Lower lobe of right lung (tissue), 2 donors: ENCODE measurements at regions not wholly inside any gene's neighbourhood (a gene's known extent, or its start where the extent isn't known, plus 50 kb on each side); places are given as distances from the start of the nearest gene placed in this dataset.
"Not testable (repeated sequence)": the region's sequence is repeated elsewhere in the genome, so short reads cannot be mapped to it uniquely, and the experiment has no call there.

Experiments
- ATAC-seq, 2 donors: fragments of 200-7000 bp; cut with Tn5 transposase; one replicate each; pipeline ENCODE4 v1.9.1; 2020 to 2022; ENCODE audit warnings: mild to moderate bottlenecking in 2 of 2, moderate library complexity in 2 of 2
- DNase-seq: peaks from one replicate; pipeline ENCODE4 v3.0.0-alpha.2; 2020
- H3K27ac ChIP-seq: fragments of 200-600 bp; one replicate; pipeline ENCODE4 v1.8.0; 2022
- H3K27me3 ChIP-seq: fragments of 200-600 bp; one replicate; pipeline ENCODE4 v1.8.0; 2022; ENCODE audit warnings: low read depth
- H3K36me3 ChIP-seq: fragments of 200-600 bp; one replicate; pipeline ENCODE4 v1.8.0; 2022; ENCODE audit warnings: mild to moderate bottlenecking
- H3K4me1 ChIP-seq: fragments of 200-600 bp; one replicate; pipeline ENCODE4 v1.8.0; 2022
- H3K4me3 ChIP-seq: fragments of 200-600 bp; one replicate; pipeline ENCODE4 v1.8.0; 2022; ENCODE audit warnings: mild to moderate bottlenecking
- H3K9me3 ChIP-seq: fragments of 200-600 bp; one replicate; pipeline ENCODE4 v1.8.0; 2022
- CTCF ChIP-seq: fragments of 200-600 bp; IDR thresholded peaks from one replicate; pipeline ENCODE4 v1.8.0; 2022; ENCODE audit warnings: antibody characterized with exemption, mild to moderate bottlenecking
- intact Hi-C: fragments of 100-400 bp; cut with DNase I; formaldehyde crosslinking; loops from one replicate; pipeline ENCODE4 v1.11.0; 2022
- donor health status: DM: no; HTN: yes; CAD: no; lungs with severe emphysema.

- ATAC-seq = no peak
- intact Hi-C loops = no loop called here
- no peak for DNase-seq
- H3K4me3 ChIP-seq = no peak overlapping the region
- H3K9me3 ChIP-seq = no peaks in the 10 kb centered on the region
- H3K4me1 ChIP-seq = no peaks in the 10 kb centered on the region
- TF ChIP-seq CTCF = no peak
- H3K27ac ChIP-seq = no peak overlapping the region
- H3K27me3 ChIP-seq = no peaks in the 10 kb centered on the region
- H3K36me3 ChIP-seq = no peaks in the 10 kb centered on the region
Measured at GRCh38 chr21:35444391-35444790, 395.3 kb upstream of the RUNX1 start.

- H3K27me3 ChIP-seq = no peaks in the 10 kb centered on the region
- no peak for TF ChIP-seq CTCF
- no peak for ATAC-seq
- no peak overlapping the region for H3K4me3 ChIP-seq
- peaks cover 11% of the 10 kb centered on the region for H3K4me1 ChIP-seq
- H3K9me3 ChIP-seq = no peaks in the 10 kb centered on the region
- no peak for DNase-seq
- no peak overlapping the region for H3K27ac ChIP-seq
- intact Hi-C loops = no loop called here
- no peaks in the 10 kb centered on the region for H3K36me3 ChIP-seq
Measured at GRCh38 chr21:35441868-35442582, 392.9 kb upstream of the RUNX1 start.

- H3K4me3 ChIP-seq = no peak overlapping the region
- no peak for TF ChIP-seq CTCF
- intact Hi-C loops = no loop called here
- peak in 1 of 2 donors; percentile 51 for ATAC-seq
- H3K36me3 ChIP-seq = no peaks in the 10 kb centered on the region
- no peak overlapping the region for H3K27ac ChIP-seq
- H3K27me3 ChIP-seq = no peaks in the 10 kb centered on the region
- H3K9me3 ChIP-seq = peaks cover 11% of the 10 kb centered on the region
- peaks cover 11% of the 10 kb centered on the region for H3K4me1 ChIP-seq
- DNase-seq = no peak
Measured at GRCh38 chr21:35438643-35439404, 389.7 kb upstream of the RUNX1 start.

- Histone ChIP-seq H3K9me3 (peaks cover 18% of the 10 kb centered on the region), H3K4me3 (no peak overlapping the region), H3K27me3 (no peaks in the 10 kb centered on the region), H3K36me3 (no peaks in the 10 kb centered on the region), H3K27ac (no peak overlapping the region), H3K4me1 (peaks cover 11% of the 10 kb centered on the region)
- no peak for TF ChIP-seq CTCF
- DNase-seq (no peak), ATAC-seq (no peak)
- intact Hi-C loops = no loop called here
Measured at GRCh38 chr21:35437941-35438340, 388.8 kb upstream of the RUNX1 start.

GRCh38 chr21:35436899-35437298 lies 387.8 kb upstream of the RUNX1 start:
- Histone ChIP-seq H3K4me1 (peaks cover 11% of the 10 kb centered on the region), H3K36me3 (no peaks in the 10 kb centered on the region), H3K27ac (no peak overlapping the region), H3K27me3 (no peaks in the 10 kb centered on the region), H3K9me3 (peaks cover 29% of the 10 kb centered on the region), H3K4me3 (no peak overlapping the region)
- ATAC-seq (no peak), DNase-seq (no peak)
- intact Hi-C loops = no loop called here
- no peak for TF ChIP-seq CTCF

GRCh38 chr21:35432601-35433000 lies 383.5 kb upstream of the RUNX1 start:
- DNase-seq, intact Hi-C loops, ATAC-seq, H3K36me3 ChIP-seq, H3K4me3 ChIP-seq, H3K27ac ChIP-seq, H3K27me3 ChIP-seq: not testable (repeated sequence)
- Histone ChIP-seq H3K4me1 (peaks cover 14% of the 10 kb centered on the region), H3K9me3 (peaks cover 31% of the 10 kb centered on the region)
